GM12878 (cell line): ENCODE measurements at regions not wholly inside any gene's neighbourhood (a gene's known extent, or its start where the extent isn't known, plus 50 kb on each side); places are given as distances from the start of the nearest gene placed in this dataset.

ENCODE experiments used
- ATAC-seq: fragments of 200-7000 bp; cut with Tn5 transposase; 3 replicates; pipeline ENCODE4 v1.9.1; 2020; ENCODE audit warnings: mild to moderate bottlenecking, moderate library complexity
- BruUV-seq: library from RNA; stranded (reverse); fragments of 400-500 nt; replicated peaks from 2 replicates; lab custom pipeline; 2021; lab: Mats Ljungman, UMichigan
- CTCF ChIA-PET: fragments of 300-600 bp; sonication (Branson Sonifier 250); formaldehyde crosslinking; extraction: SDS; loops from one replicate; lab custom pipeline; 2021; ENCODE audit warnings: inconsistent platforms; lab: Yijun Ruan, JAX
- POLR2A ChIA-PET: fragments of 350-600 bp; formaldehyde crosslinking; extraction: SDS; loops from one replicate; lab custom pipeline; 2021; ENCODE audit warnings: inconsistent platforms; lab: Charles Lee
- RAD21 ChIA-PET: fragments of 300-600 bp; sonication (Branson Sonifier 250); formaldehyde crosslinking; loops from one replicate; lab custom pipeline; 2023; ENCODE audit warnings: antibody characterized with exemption; ENCODE audit not compliant: unreplicated experiment; lab: Charles Lee
- SMC1A ChIA-PET: fragments of 300-600 bp; sonication (Branson Sonifier 250); formaldehyde crosslinking; loops from one replicate; lab custom pipeline; 2023; ENCODE audit not compliant: unreplicated experiment, uncharacterized antibody; lab: Charles Lee
- DNase-seq: peaks from one replicate; pipeline ENCODE4 v3.0.0-alpha.2; 2011; ENCODE audit warnings: low read depth, low spot score
- FAIRE-seq: peaks from 3 replicates; lab custom pipeline; 2011; peaks lifted over from hg19 to GRCh38; lab: Jason Lieb, UNC
- H2AFZ ChIP-seq: 2 replicates; pipeline ENCODE4 v1.6.0; 2011; ENCODE audit warnings: low read depth, low read length, control low read depth; ENCODE audit not compliant: control insufficient read depth
- H3K27ac ChIP-seq: 2 replicates; pipeline ENCODE4 v1.5.1; 2011; ENCODE audit warnings: control low read depth; ENCODE audit not compliant: control insufficient read depth, insufficient read depth
- H3K27me3 ChIP-seq, 2 experiments: replicated peaks in 1 of 2; 2 replicates each; pipeline versions ENCODE4 v1.6.0 to v1.6.1; 2011; ENCODE audit warnings: low read length in 1 of 2; ENCODE audit not compliant: control insufficient read depth in 2 of 2, insufficient read depth in 2 of 2
- H3K36me3 ChIP-seq, 2 experiments: 2 replicates each; pipeline ENCODE4 v1.5.1; 2011; ENCODE audit warnings: low read length in 1 of 2; ENCODE audit not compliant: control insufficient read depth in 2 of 2, insufficient read depth in 2 of 2
- H3K4me1 ChIP-seq: 2 replicates; pipeline ENCODE4 v1.6.1; 2011; ENCODE audit warnings: mild to moderate bottlenecking, low read length, moderate library complexity, mixed read lengths; ENCODE audit not compliant: control insufficient read depth, insufficient read depth
- H3K4me2 ChIP-seq: 2 replicates; pipeline ENCODE4 v1.6.0; 2011; ENCODE audit warnings: control low read depth; ENCODE audit not compliant: control insufficient read depth, insufficient read depth
- H3K4me3 ChIP-seq: fragments of 200-600 bp; sonication (generic); 2 replicates; pipeline ENCODE4 v1.5.1; 2016
- H3K79me2 ChIP-seq: 2 replicates; pipeline ENCODE4 v1.6.0; 2011; ENCODE audit warnings: low read length; ENCODE audit not compliant: control insufficient read depth, insufficient read depth
- H3K9ac ChIP-seq: 2 replicates; pipeline ENCODE4 v1.8.0; 2011; ENCODE audit warnings: low read length, control low read depth, mixed read lengths; ENCODE audit not compliant: control insufficient read depth, insufficient read depth
- H3K9me3 ChIP-seq: replicated peaks from 3 replicates; pipeline ENCODE4 v1.5.1; 2011; ENCODE audit warnings: mild to moderate bottlenecking, low read length; ENCODE audit not compliant: control insufficient read depth, insufficient read depth
- H4K20me1 ChIP-seq: 2 replicates; pipeline ENCODE4 v1.6.0; 2011; ENCODE audit not compliant: control insufficient read depth, insufficient read depth
- ATF7 ChIP-seq: fragments of 450-650 bp; IDR thresholded peaks from 2 replicates; pipeline ENCODE4 v1.6.1; 2016; ENCODE audit warnings: low read depth, mild to moderate bottlenecking
- CREB1 ChIP-seq: IDR thresholded peaks from 2 replicates; pipeline ENCODE4 v1.6.1; 2012; ENCODE audit warnings: low read depth, mild to moderate bottlenecking, inconsistent platforms
- EGR1 ChIP-seq, 2 experiments: IDR thresholded peaks; 1 replicate in 1 of 2; 2 replicates in 1 of 2; pipeline ENCODE4 v1.6.1; 2011 to 2012; ENCODE audit warnings: low read depth in 2 of 2, low read length in 2 of 2, borderline replicate concordance in 1 of 2, mild to moderate bottlenecking in 1 of 2, moderate library complexity in 1 of 2
- ELK1 ChIP-seq: IDR thresholded peaks from 2 replicates; pipeline ENCODE4 v1.6.1; 2012; ENCODE audit warnings: low read depth, low read length, improper control_type of control experiment
- FOXM1 ChIP-seq: IDR thresholded peaks from 2 replicates; pipeline ENCODE4 v1.6.1; 2012; ENCODE audit warnings: low read depth, mild to moderate bottlenecking, inconsistent platforms, low read length, moderate library complexity
- KLF5 ChIP-seq: fragments of 450-650 bp; IDR thresholded peaks from 2 replicates; pipeline ENCODE4 v1.6.1; 2014; ENCODE audit warnings: mild to moderate bottlenecking; ENCODE audit not compliant: partially characterized antibody
- NR2C1 ChIP-seq: fragments of 450-650 bp; IDR thresholded peaks from 2 replicates; pipeline ENCODE4 v1.6.1; 2017; ENCODE audit warnings: antibody characterized with exemption, mild to moderate bottlenecking, moderate library complexity
- RELA ChIP-seq: fragments of 450-650 bp; IDR thresholded peaks from 2 replicates; pipeline ENCODE4 v1.8.0; 2014; ENCODE audit warnings: borderline replicate concordance; ENCODE audit not compliant: partially characterized antibody
- YBX1 ChIP-seq: fragments of 450-650 bp; IDR thresholded peaks from 2 replicates; pipeline ENCODE4 v1.6.1; 2016; ENCODE audit warnings: antibody characterized with exemption
- ZBTB4 ChIP-seq: fragments of 450-650 bp; formaldehyde crosslinking; IDR thresholded peaks from 2 replicates; pipeline ENCODE4 v1.4.0; 2022; ENCODE audit warnings: mild to moderate bottlenecking, moderate library complexity
- ZNF217 ChIP-seq: fragments of 450-650 bp; IDR thresholded peaks from 2 replicates; pipeline ENCODE4 v1.6.1; 2017; ENCODE audit warnings: antibody characterized with exemption, mild to moderate bottlenecking
- ZNF622 ChIP-seq: fragments of 450-650 bp; IDR thresholded peaks from 2 replicates; pipeline ENCODE4 v1.6.1; 2017; ENCODE audit warnings: mild to moderate bottlenecking, inconsistent platforms
- WGBS: methylation state at CpG from one replicate; pipeline ENCODE4 v1.1.6; 2016; ENCODE audit warnings: low lambda C conversion rate; ENCODE audit not compliant: insufficient replicate concordance, insufficient coverage; ENCODE audit errors: missing lambda C conversion rate; 5-methylcytosine and 5-hydroxymethylcytosine counted together
- in situ Hi-C: fragments of 300-500 bp; cut with MboI; formaldehyde crosslinking; loops from 9 replicates; pipeline ENCODE4 v1.14.3; 2018; ENCODE audit warnings: mixed read lengths
- intact Hi-C: fragments of 100-400 bp; cut with micrococcal nuclease; formaldehyde crosslinking; loops from one replicate; pipeline ENCODE4 v1.14.2; 2022; ENCODE audit not compliant: unreplicated experiment
- TF ChIP-seq, protein P1 (sequence below), 3 experiments: IDR thresholded peaks in 2 of 3; conservative IDR thresholded peaks in 1 of 3; 2 replicates each; pipeline ENCODE4 v1.5.1; 2011; ENCODE audit warnings: low read depth in 3 of 3, low read length in 3 of 3, mild to moderate bottlenecking in 3 of 3, control low read depth in 2 of 3, moderate library complexity in 2 of 3, inconsistent platforms in 1 of 3, mixed read lengths in 1 of 3; ENCODE audit not compliant: control insufficient read depth in 2 of 3, insufficient read depth in 1 of 3; ENCODE audit errors: extremely low read depth in 1 of 3
- TF ChIP-seq, protein P2 (sequence below): fragments of 450-650 bp; IDR thresholded peaks from 2 replicates; pipeline ENCODE4 v1.6.1; 2017; ENCODE audit warnings: borderline replicate concordance
- TF ChIP-seq, protein P3 (sequence below): IDR thresholded peaks from 2 replicates; pipeline ENCODE4 v1.6.1; 2011; ENCODE audit warnings: mild to moderate bottlenecking, low read depth, low read length, moderate library complexity; ENCODE audit not compliant: insufficient replicate concordance

DNA sequence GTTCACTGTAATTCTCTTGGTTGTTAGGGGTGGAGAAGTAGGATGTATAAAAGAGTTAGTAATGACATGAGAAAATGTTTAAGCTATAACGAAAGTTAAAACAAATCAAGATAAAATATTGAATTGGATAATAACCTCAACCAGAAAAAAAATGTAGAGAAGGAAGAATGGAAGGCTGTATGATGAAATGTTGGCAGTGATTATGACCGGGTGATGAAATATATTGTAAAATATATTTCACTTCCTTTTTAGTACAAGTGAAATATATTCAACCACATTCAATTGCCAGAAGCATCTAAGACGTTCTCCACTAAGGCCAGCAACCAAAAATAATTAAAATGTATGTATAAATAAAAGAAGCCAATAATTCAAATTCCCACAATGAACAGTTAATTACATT is 309.3 kb upstream of the FGF13 start (continued):
- TF ChIP-seq ZBTB4 (CRISPR knock-in tag), result no peak

DNA sequence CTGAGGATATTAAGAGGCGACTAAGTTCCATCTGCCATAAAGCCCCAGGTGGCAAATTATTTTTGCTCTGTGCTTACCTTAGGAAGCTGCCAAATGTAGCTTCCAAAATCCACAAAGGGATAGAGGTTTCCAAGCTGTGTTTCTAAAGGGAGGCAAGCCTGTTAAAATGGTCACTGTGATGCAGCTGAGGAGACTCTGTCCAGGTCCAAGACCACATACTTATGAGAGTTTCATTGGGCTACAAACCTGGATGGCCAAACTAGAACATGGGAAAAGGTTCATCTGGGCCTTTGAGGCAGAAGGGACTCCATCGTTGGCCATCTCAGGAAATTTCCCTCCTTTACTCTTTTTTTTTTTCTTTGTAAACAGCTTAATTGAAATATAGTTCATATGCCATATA is 306.9 kb upstream of the FGF13 start:
- ATAC-seq (no peak), FAIRE-seq (no peak), DNase-seq (no peak)
- Histone ChIP-seq H3K27ac (no peak overlapping the region), H3K4me3 (no peak overlapping the region), H3K9me3 (no peaks in the 10 kb centered on the region), H2AFZ (no peak overlapping the region), H4K20me1 (no peaks in the 10 kb centered on the region), H3K27me3 (no peaks in the 10 kb centered on the region), H3K36me3 (no peaks in the 10 kb centered on the region), H3K4me2 (no peak overlapping the region), H3K79me2 (no peaks in the 10 kb centered on the region), H3K9ac (no peak overlapping the region), H3K4me1 (no peaks in the 10 kb centered on the region)
- ChIA-PET SMC1A (no interaction called here), RAD21 (no interaction called here), POLR2A (no interaction called here), CTCF (interaction anchor here (1.1 kb wide), 1 partner anchor 43 kb away, joined by 3 read pairs; no protein-coding TSS in a partner anchor)
- WGBS, result 24% methylated on average over 2 of the region's 2 CpGs
- no TSS peak for BruUV-seq
- in situ Hi-C loops, result no loop called here
- intact Hi-C loops, result no loop called here
- TF ChIP-seq ELK1, result no peak
- TF ChIP-seq KLF5, result no peak
- TF ChIP-seq, protein P1, sequence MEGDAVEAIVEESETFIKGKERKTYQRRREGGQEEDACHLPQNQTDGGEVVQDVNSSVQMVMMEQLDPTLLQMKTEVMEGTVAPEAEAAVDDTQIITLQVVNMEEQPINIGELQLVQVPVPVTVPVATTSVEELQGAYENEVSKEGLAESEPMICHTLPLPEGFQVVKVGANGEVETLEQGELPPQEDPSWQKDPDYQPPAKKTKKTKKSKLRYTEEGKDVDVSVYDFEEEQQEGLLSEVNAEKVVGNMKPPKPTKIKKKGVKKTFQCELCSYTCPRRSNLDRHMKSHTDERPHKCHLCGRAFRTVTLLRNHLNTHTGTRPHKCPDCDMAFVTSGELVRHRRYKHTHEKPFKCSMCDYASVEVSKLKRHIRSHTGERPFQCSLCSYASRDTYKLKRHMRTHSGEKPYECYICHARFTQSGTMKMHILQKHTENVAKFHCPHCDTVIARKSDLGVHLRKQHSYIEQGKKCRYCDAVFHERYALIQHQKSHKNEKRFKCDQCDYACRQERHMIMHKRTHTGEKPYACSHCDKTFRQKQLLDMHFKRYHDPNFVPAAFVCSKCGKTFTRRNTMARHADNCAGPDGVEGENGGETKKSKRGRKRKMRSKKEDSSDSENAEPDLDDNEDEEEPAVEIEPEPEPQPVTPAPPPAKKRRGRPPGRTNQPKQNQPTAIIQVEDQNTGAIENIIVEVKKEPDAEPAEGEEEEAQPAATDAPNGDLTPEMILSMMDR (IDR thresholded peaks at IDR 0.05 in 2 of 3, conservative IDR thresholded peaks at IDR 0.05 in 1 of 3; ENCODE audit: control insufficient read depth in 2 of 3, extremely low read depth in 1 of 3, insufficient read depth in 1 of 3, low read depth in 3 of 3, low read length in 3 of 3), result no peak
- TF ChIP-seq RELA, result no peak
- TF ChIP-seq YBX1, result no peak
- no peak for TF ChIP-seq ATF7
- no peak for TF ChIP-seq NR2C1
- TF ChIP-seq EGR1 (IDR thresholded peaks at IDR 0.05; ENCODE audit: borderline replicate concordance in 1 of 2, low read depth in 2 of 2, low read length in 2 of 2), result no peak
- no peak for TF ChIP-seq CREB1
- TF ChIP-seq, protein P2, sequence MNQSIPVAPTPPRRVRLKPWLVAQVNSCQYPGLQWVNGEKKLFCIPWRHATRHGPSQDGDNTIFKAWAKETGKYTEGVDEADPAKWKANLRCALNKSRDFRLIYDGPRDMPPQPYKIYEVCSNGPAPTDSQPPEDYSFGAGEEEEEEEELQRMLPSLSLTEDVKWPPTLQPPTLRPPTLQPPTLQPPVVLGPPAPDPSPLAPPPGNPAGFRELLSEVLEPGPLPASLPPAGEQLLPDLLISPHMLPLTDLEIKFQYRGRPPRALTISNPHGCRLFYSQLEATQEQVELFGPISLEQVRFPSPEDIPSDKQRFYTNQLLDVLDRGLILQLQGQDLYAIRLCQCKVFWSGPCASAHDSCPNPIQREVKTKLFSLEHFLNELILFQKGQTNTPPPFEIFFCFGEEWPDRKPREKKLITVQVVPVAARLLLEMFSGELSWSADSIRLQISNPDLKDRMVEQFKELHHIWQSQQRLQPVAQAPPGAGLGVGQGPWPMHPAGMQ, result no peak
- no peak for TF ChIP-seq FOXM1
- no peak for TF ChIP-seq ZNF217
- TF ChIP-seq ZNF622, result no peak
- TF ChIP-seq, protein P3, sequence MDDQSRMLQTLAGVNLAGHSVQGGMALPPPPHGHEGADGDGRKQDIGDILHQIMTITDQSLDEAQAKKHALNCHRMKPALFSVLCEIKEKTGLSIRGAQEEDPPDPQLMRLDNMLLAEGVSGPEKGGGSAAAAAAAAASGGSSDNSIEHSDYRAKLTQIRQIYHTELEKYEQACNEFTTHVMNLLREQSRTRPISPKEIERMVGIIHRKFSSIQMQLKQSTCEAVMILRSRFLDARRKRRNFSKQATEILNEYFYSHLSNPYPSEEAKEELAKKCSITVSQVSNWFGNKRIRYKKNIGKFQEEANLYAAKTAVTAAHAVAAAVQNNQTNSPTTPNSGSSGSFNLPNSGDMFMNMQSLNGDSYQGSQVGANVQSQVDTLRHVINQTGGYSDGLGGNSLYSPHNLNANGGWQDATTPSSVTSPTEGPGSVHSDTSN, result no peak
